ENCODE measurements at regions not wholly inside any gene's neighbourhood (a gene's known extent, or its start where the extent isn't known, plus 50 kb on each side); places are given as distances from the start of the nearest gene placed in this dataset.

DNA sequence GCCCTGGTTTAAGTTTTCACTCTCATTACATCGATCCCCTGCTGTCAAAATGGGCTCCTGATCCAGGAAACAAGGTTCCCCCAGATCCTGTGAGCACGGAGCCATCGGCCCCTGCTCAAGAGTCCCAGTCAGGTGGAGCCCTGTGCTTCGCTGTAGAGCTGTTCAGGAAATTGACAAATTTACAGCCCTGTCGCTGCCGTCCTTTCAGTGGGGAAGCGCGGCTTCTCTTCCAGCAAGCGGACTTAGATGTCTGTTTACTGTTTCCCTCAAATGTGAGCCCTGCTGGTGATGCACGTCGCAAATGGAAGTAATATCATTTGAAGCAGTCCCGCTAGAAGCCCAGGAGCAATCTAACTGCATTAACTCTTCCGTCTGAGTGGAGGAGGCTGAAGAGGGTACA, 760.9 kb upstream of the WWC1 start:
- TF ChIP-seq, protein P1, sequence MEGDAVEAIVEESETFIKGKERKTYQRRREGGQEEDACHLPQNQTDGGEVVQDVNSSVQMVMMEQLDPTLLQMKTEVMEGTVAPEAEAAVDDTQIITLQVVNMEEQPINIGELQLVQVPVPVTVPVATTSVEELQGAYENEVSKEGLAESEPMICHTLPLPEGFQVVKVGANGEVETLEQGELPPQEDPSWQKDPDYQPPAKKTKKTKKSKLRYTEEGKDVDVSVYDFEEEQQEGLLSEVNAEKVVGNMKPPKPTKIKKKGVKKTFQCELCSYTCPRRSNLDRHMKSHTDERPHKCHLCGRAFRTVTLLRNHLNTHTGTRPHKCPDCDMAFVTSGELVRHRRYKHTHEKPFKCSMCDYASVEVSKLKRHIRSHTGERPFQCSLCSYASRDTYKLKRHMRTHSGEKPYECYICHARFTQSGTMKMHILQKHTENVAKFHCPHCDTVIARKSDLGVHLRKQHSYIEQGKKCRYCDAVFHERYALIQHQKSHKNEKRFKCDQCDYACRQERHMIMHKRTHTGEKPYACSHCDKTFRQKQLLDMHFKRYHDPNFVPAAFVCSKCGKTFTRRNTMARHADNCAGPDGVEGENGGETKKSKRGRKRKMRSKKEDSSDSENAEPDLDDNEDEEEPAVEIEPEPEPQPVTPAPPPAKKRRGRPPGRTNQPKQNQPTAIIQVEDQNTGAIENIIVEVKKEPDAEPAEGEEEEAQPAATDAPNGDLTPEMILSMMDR (conservative IDR thresholded peaks at IDR 0.05; ENCODE audit: low read length) = no peak
- no peak for TF ChIP-seq EZH2phosphoT487 (IDR thresholded peaks at IDR 0.05; ENCODE audit: borderline replicate concordance, low read depth, low read length)
